Neural cell (in vitro differentiated cells): ENCODE measurements at regions not wholly inside any gene's neighbourhood (a gene's known extent, or its start where the extent isn't known, plus 50 kb on each side); places are given as distances from the start of the nearest gene placed in this dataset.

Experiments used
- H2AFZ ChIP-seq: fragments of 200-600, 300-800 bp; sonication (generic), shearing (Covaris generic); 2 replicates; pipeline ENCODE4 v1.6.0; 2014; ENCODE audit warnings: low read depth, mild to moderate bottlenecking, antibody characterized with exemption, low read length, moderate library complexity
- H3F3A ChIP-seq: fragments of 200-600 bp; shearing (Covaris generic); 2 replicates; pipeline ENCODE4 v1.6.1; 2016; ENCODE audit warnings: mild to moderate bottlenecking, moderate library complexity, mixed read lengths, antibody characterized with exemption, low read length; ENCODE audit not compliant: insufficient read depth, poor library complexity, severe bottlenecking
- H3K27ac ChIP-seq: fragments of 200-600, 300-800 bp; sonication (generic), shearing (Covaris generic); 2 replicates; pipeline ENCODE4 v1.5.1; 2014; ENCODE audit warnings: mild to moderate bottlenecking, low read length, moderate library complexity
- H3K27me3 ChIP-seq: fragments of 300-800, 200-600 bp; sonication (generic), shearing (Covaris generic); 2 replicates; pipeline ENCODE4 v1.6.0; 2014; ENCODE audit warnings: mild to moderate bottlenecking, low read depth, low read length, moderate library complexity; ENCODE audit not compliant: insufficient read depth
- H3K36me3 ChIP-seq: fragments of 300-800, 200-600 bp; sonication (generic), shearing (Covaris generic); 2 replicates; pipeline ENCODE4 v1.5.1; 2014; ENCODE audit warnings: mild to moderate bottlenecking, antibody characterized with exemption, low read length, moderate library complexity; ENCODE audit not compliant: insufficient read depth
- H3K4me2 ChIP-seq: fragments of 300-800, 200-600 bp; sonication (generic), shearing (Covaris generic); 2 replicates; pipeline ENCODE4 v1.6.0; 2014; ENCODE audit warnings: mild to moderate bottlenecking, low read length
- H3K4me3 ChIP-seq: fragments of 300-800, 200-600 bp; sonication (generic), shearing (Covaris generic); 2 replicates; pipeline ENCODE4 v1.5.1; 2014; ENCODE audit warnings: mild to moderate bottlenecking, low read length, moderate library complexity
- H3K79me2 ChIP-seq: fragments of 200-600 bp; shearing (Covaris generic); replicated peaks from 2 replicates; pipeline ENCODE4 v1.6.0; 2014; ENCODE audit warnings: mild to moderate bottlenecking, low read length, moderate library complexity; ENCODE audit not compliant: insufficient read depth
- H3K9ac ChIP-seq: fragments of 300-800, 200-600 bp; sonication (generic), shearing (Covaris generic); 2 replicates; pipeline ENCODE4 v1.6.1; 2016; ENCODE audit warnings: mild to moderate bottlenecking, low read length, mixed read lengths
- H3K9me2 ChIP-seq: fragments of 200-600 bp; shearing (Covaris generic); 2 replicates; pipeline ENCODE4 v1.6.1; 2016; ENCODE audit warnings: mild to moderate bottlenecking, low read length, mixed read lengths; ENCODE audit not compliant: insufficient read depth
- H3K9me3 ChIP-seq: fragments of 200-600, 300-800 bp; sonication (generic), shearing (Covaris generic); 2 replicates; pipeline ENCODE4 v1.6.1; 2016; ENCODE audit warnings: mild to moderate bottlenecking, mixed run types, low read length, moderate library complexity, mixed read lengths
- H4K20me1 ChIP-seq: fragments of 200-600 bp; shearing (Covaris generic); 2 replicates; pipeline ENCODE4 v1.6.1; 2016; ENCODE audit warnings: mild to moderate bottlenecking, mixed run types; ENCODE audit not compliant: insufficient read depth
- EP300 ChIP-seq: fragments of 450-650 bp; conservative IDR thresholded peaks from 2 replicates; pipeline ENCODE4 v1.6.1; 2014; ENCODE audit warnings: antibody characterized with exemption, mild to moderate bottlenecking, moderate library complexity; ENCODE audit not compliant: poor library complexity, severe bottlenecking
- EZH2 ChIP-seq: fragments of 200-600, 300-800 bp; shearing (Covaris generic), sonication (generic); IDR thresholded peaks from 2 replicates; pipeline ENCODE4 v1.6.1; 2014; ENCODE audit warnings: antibody characterized with exemption, low read length, borderline replicate concordance, mild to moderate bottlenecking; ENCODE audit not compliant: insufficient read depth, poor library complexity, severe bottlenecking
- MXI1 ChIP-seq: fragments of 450-650 bp; conservative IDR thresholded peaks from 2 replicates; pipeline ENCODE4 v1.6.1; 2014; ENCODE audit warnings: antibody characterized with exemption, mild to moderate bottlenecking; ENCODE audit not compliant: poor library complexity, severe bottlenecking
- POLR2AphosphoS5 ChIP-seq: IDR thresholded peaks from 2 replicates; pipeline ENCODE4 v1.6.1; 2012
- RAD21 ChIP-seq: fragments of 450-650 bp; conservative IDR thresholded peaks from 2 replicates; pipeline ENCODE4 v1.6.1; 2014; ENCODE audit warnings: antibody characterized with exemption, mild to moderate bottlenecking, moderate library complexity
- REST ChIP-seq: IDR thresholded peaks from 2 replicates; pipeline ENCODE4 v1.6.1; 2012; ENCODE audit warnings: borderline replicate concordance
- SMC3 ChIP-seq: fragments of 450-650 bp; conservative IDR thresholded peaks from 2 replicates; pipeline ENCODE4 v1.6.1; 2014; ENCODE audit warnings: antibody characterized with exemption, mild to moderate bottlenecking, moderate library complexity; ENCODE audit not compliant: poor library complexity
- TAF1 ChIP-seq: IDR thresholded peaks from 2 replicates; pipeline ENCODE4 v1.6.1; 2012; ENCODE audit warnings: low read depth
- TF ChIP-seq, protein P1 (sequence below): fragments of 450-650 bp; IDR thresholded peaks from 2 replicates; pipeline ENCODE4 v1.5.1; 2014; ENCODE audit warnings: antibody characterized with exemption, mild to moderate bottlenecking, moderate library complexity; ENCODE audit not compliant: poor library complexity, severe bottlenecking

GRCh38 chr18:30859036-30859435, 183.5 kb downstream of the DSC3 start:
- Histone ChIP-seq H3K27me3 (no peaks in the 10 kb centered on the region), H3K79me2 (no peaks in the 10 kb centered on the region), H3K4me2 (peak overlapping the region; percentile 20), H4K20me1 (no peaks in the 10 kb centered on the region), H3K36me3 (no peaks in the 10 kb centered on the region), H3K9me2 (no peaks in the 10 kb centered on the region), H3K9ac (peak overlapping the region; percentile 32), H3F3A (no peaks in the 10 kb centered on the region), H3K4me3 (peak overlapping the region; percentile 27), H2AFZ (no peak overlapping the region), H3K27ac (peak overlapping the region; percentile 73), H3K9me3 (no peaks in the 10 kb centered on the region)
- TF ChIP-seq RAD21 (no peak), REST (no peak), EZH2 (no peak), EP300 (no peak), TAF1 (no peak), POLR2AphosphoS5 (no peak), SMC3 (no peak), MXI1 (no peak)
- TF ChIP-seq, protein P1, sequence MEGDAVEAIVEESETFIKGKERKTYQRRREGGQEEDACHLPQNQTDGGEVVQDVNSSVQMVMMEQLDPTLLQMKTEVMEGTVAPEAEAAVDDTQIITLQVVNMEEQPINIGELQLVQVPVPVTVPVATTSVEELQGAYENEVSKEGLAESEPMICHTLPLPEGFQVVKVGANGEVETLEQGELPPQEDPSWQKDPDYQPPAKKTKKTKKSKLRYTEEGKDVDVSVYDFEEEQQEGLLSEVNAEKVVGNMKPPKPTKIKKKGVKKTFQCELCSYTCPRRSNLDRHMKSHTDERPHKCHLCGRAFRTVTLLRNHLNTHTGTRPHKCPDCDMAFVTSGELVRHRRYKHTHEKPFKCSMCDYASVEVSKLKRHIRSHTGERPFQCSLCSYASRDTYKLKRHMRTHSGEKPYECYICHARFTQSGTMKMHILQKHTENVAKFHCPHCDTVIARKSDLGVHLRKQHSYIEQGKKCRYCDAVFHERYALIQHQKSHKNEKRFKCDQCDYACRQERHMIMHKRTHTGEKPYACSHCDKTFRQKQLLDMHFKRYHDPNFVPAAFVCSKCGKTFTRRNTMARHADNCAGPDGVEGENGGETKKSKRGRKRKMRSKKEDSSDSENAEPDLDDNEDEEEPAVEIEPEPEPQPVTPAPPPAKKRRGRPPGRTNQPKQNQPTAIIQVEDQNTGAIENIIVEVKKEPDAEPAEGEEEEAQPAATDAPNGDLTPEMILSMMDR = no peak

GRCh38 chr18:30858560-30858959, 184.0 kb downstream of the DSC3 start:
- Histone ChIP-seq H3K36me3 (no peaks in the 10 kb centered on the region), H3K27ac (peak overlapping the region; percentile 73), H3F3A (no peaks in the 10 kb centered on the region), H3K9ac (no peak overlapping the region), H3K4me3 (peak overlapping the region; percentile 27), H3K79me2 (no peaks in the 10 kb centered on the region), H3K27me3 (no peaks in the 10 kb centered on the region), H3K9me2 (no peaks in the 10 kb centered on the region), H4K20me1 (no peaks in the 10 kb centered on the region), H3K9me3 (no peaks in the 10 kb centered on the region), H3K4me2 (peak overlapping the region; percentile 20), H2AFZ (no peak overlapping the region)
- TF ChIP-seq RAD21 (no peak), POLR2AphosphoS5 (peak; percentile 48), EZH2 (no peak), TAF1 (no peak), SMC3 (no peak), MXI1 (no peak), REST (peak; percentile 75), EP300 (peak; percentile 89)
- TF ChIP-seq, protein P1 = no peak
